ENCODE measurements at regions not wholly inside any gene's neighbourhood (a gene's known extent, or its start where the extent isn't known, plus 50 kb on each side); places are given as distances from the start of the nearest gene placed in this dataset.

GRCh38 chr16:8493972-8494371, 96.3 kb downstream of the TMEM114 start:
- TF ChIP-seq CTCF (IDR thresholded peaks at IDR 0.05) (no peak), POLR2A (IDR thresholded peaks at IDR 0.05; ENCODE audit: low read depth) (no peak), EP300 (IDR thresholded peaks at IDR 0.05) (no peak)

All from esophagus muscularis mucosa (tissue), 4 donors.